Epithelial cell of proximal tubule (primary cell): ENCODE measurements at regions not wholly inside any gene's neighbourhood (a gene's known extent, or its start where the extent isn't known, plus 50 kb on each side); places are given as distances from the start of the nearest gene placed in this dataset.

Source experiments
- DNase-seq: peaks from one replicate; pipeline ENCODE4 v3.0.0-alpha.2; 2011; ENCODE audit warnings: low read depth
- H3K4me3 ChIP-seq: 2 replicates; pipeline ENCODE4 v1.5.1; 2011; ENCODE audit warnings: low read depth, mild to moderate bottlenecking, low read length
- CTCF ChIP-seq: conservative IDR thresholded peaks from 2 replicates; pipeline ENCODE4 v1.5.1; 2012; ENCODE audit warnings: low read depth, mild to moderate bottlenecking, low read length

- no peak overlapping the region for H3K4me3 ChIP-seq
- no peak for DNase-seq
- no peak for TF ChIP-seq CTCF
Observed at GRCh38 chr6:163637524-163637923, 223.0 kb downstream of the QKI start.

- TF ChIP-seq CTCF, result no peak
- H3K4me3 ChIP-seq, result no peak overlapping the region
- DNase-seq, result no peak
Observed at GRCh38 chr6:163635731-163636364, 221.3 kb downstream of the QKI start.

- no peak overlapping the region for H3K4me3 ChIP-seq
- no peak for TF ChIP-seq CTCF
- DNase-seq, result no peak
Observed at GRCh38 chr6:163635315-163635714, 220.8 kb downstream of the QKI start.

- DNase-seq, result no peak
- TF ChIP-seq CTCF, result no peak
- no peak overlapping the region for H3K4me3 ChIP-seq
Observed at GRCh38 chr6:163634211-163635171, 220.0 kb downstream of the QKI start.

GRCh38 chr6:163630991-163631390 lies 216.5 kb downstream of the QKI start:
- no peak for TF ChIP-seq CTCF
- H3K4me3 ChIP-seq, result no peak overlapping the region
- DNase-seq, result no peak

GRCh38 chr6:163630572-163630971 lies 216.1 kb downstream of the QKI start:
- no peak for DNase-seq
- no peak overlapping the region for H3K4me3 ChIP-seq
- TF ChIP-seq CTCF, result no peak

GRCh38 chr6:163630096-163630495 lies 215.6 kb downstream of the QKI start:
- H3K4me3 ChIP-seq, result no peak overlapping the region
- DNase-seq, result no peak
- no peak for TF ChIP-seq CTCF
